Effector memory CD4-positive, alpha-beta T cell (primary cell): ENCODE measurements at regions not wholly inside any gene's neighbourhood (a gene's known extent, or its start where the extent isn't known, plus 50 kb on each side); places are given as distances from the start of the nearest gene placed in this dataset.
"Not testable (repeated sequence)": the region's sequence is repeated elsewhere in the genome, so short reads cannot be mapped to it uniquely, and the experiment has no call there.

ENCODE experiments used
- DNase-seq, 3 donors: peaks; one replicate each; pipeline ENCODE4 v3.0.0-alpha.2; 2020
- H3K27ac ChIP-seq: 2 replicates; pipeline ENCODE4 v1.7.0; 2013; ENCODE audit warnings: mild to moderate bottlenecking, low read length, moderate library complexity; ENCODE audit not compliant: insufficient read depth, poor library complexity, severe bottlenecking
- H3K27me3 ChIP-seq: replicated peaks from 2 replicates; pipeline ENCODE4 v1.7.0; 2013; ENCODE audit warnings: mild to moderate bottlenecking, low read length; ENCODE audit not compliant: insufficient read depth, control insufficient read depth, poor library complexity, severe bottlenecking
- H3K36me3 ChIP-seq: 2 replicates; pipeline ENCODE4 v1.7.0; 2013; ENCODE audit warnings: mild to moderate bottlenecking, low read length, moderate library complexity; ENCODE audit not compliant: control insufficient read depth, insufficient read depth
- H3K4me1 ChIP-seq: 2 replicates; pipeline ENCODE4 v1.7.0; 2013; ENCODE audit warnings: low read length, mild to moderate bottlenecking; ENCODE audit not compliant: control insufficient read depth, insufficient read depth, poor library complexity, severe bottlenecking
- H3K4me3 ChIP-seq: 2 replicates; pipeline ENCODE4 v1.7.0; 2013; ENCODE audit warnings: low read length, low read depth, mild to moderate bottlenecking; ENCODE audit not compliant: insufficient read depth, poor library complexity, severe bottlenecking
- H3K9me3 ChIP-seq: 2 replicates; pipeline ENCODE4 v1.7.0; 2013; ENCODE audit warnings: mild to moderate bottlenecking, low read length, moderate library complexity; ENCODE audit not compliant: control insufficient read depth

GRCh38 chr7:96915029-96915428 lies 90.3 kb upstream of the DLX6 start:
- Histone ChIP-seq H3K27me3 (no peaks in the 10 kb centered on the region), H3K27ac (no peak overlapping the region), H3K36me3 (no peaks in the 10 kb centered on the region), H3K4me1 (no peaks in the 10 kb centered on the region), H3K9me3 (no peaks in the 10 kb centered on the region), H3K4me3 (no peak overlapping the region)
- no peak for DNase-seq

DNA sequence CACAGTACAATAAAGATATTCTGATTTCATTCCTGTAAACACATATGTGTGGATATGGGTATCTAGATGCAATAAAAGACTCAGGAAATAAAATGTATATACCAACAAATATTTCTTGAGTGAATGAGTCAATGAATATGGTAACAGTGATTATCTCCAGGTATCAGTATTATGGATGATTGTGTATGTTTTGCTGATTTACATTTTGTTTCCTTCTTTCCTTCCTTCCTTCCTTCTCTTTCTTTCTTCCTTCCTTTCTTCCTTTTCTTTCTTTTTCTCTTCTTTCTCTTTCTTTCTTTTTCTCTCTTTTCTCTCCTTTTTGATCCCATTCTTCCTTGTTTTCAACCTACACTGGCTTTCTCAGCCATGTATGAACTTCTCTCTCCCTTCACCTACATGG lies 85.3 kb upstream of the DLX6 start:
- Histone ChIP-seq H3K36me3 (no peaks in the 10 kb centered on the region), H3K27me3 (no peaks in the 10 kb centered on the region), H3K27ac (no peak overlapping the region), H3K4me3 (no peak overlapping the region), H3K9me3 (no peaks in the 10 kb centered on the region), H3K4me1 (no peaks in the 10 kb centered on the region)
- no peak for DNase-seq

- H3K27ac ChIP-seq: no peak overlapping the region
- no peak for DNase-seq
- H3K9me3 ChIP-seq: no peaks in the 10 kb centered on the region
Observed at GRCh38 chr7:96920713-96921112, 84.6 kb upstream of the DLX6 start.

GRCh38 chr7:96921231-96921630 lies 84.1 kb upstream of the DLX6 start:
- Histone ChIP-seq H3K4me1 (no peaks in the 10 kb centered on the region), H3K27me3 (no peaks in the 10 kb centered on the region), H3K27ac (no peak overlapping the region), H3K9me3 (no peaks in the 10 kb centered on the region), H3K36me3 (no peaks in the 10 kb centered on the region), H3K4me3 (no peak overlapping the region)
- no peak for DNase-seq

More at GRCh38 chr7:96920713-96921112, 84.6 kb upstream of the DLX6 start:
- no peaks in the 10 kb centered on the region for H3K27me3 ChIP-seq
- H3K4me3 ChIP-seq: no peak overlapping the region
- no peaks in the 10 kb centered on the region for H3K4me1 ChIP-seq
- H3K36me3 ChIP-seq: no peaks in the 10 kb centered on the region

- DNase-seq: no peak
Observed at GRCh38 chr7:96921771-96922170, 83.6 kb upstream of the DLX6 start.

DNA sequence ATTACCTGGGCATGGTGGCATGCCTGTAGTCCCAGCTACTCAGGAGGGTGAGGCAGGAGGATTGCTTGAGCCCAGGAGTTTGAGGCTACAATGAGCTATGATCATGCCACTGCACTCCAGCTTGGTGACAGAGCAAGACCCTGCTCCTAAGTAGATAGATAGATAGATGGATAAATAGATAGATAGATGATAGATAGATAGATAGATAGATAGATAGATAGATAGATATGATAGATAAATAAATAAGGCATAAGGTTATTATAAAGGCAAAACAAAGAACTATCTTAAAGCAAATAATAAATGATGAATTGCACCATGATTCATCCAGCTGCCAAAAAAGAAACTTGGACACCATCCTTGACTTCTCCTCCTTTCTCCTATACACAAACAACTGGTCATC lies 82.0 kb upstream of the DLX6 start:
- not testable (repeated sequence) for H3K4me3 ChIP-seq, DNase-seq, H3K9me3 ChIP-seq, H3K27ac ChIP-seq, H3K27me3 ChIP-seq, H3K4me1 ChIP-seq, H3K36me3 ChIP-seq

More at GRCh38 chr7:96921771-96922170, 83.6 kb upstream of the DLX6 start:
- H3K9me3 ChIP-seq: no peaks in the 10 kb centered on the region
- H3K4me1 ChIP-seq: no peaks in the 10 kb centered on the region
- H3K36me3 ChIP-seq: no peaks in the 10 kb centered on the region
- H3K4me3 ChIP-seq: no peak overlapping the region
- H3K27me3 ChIP-seq: no peaks in the 10 kb centered on the region
- no peak overlapping the region for H3K27ac ChIP-seq

DNA sequence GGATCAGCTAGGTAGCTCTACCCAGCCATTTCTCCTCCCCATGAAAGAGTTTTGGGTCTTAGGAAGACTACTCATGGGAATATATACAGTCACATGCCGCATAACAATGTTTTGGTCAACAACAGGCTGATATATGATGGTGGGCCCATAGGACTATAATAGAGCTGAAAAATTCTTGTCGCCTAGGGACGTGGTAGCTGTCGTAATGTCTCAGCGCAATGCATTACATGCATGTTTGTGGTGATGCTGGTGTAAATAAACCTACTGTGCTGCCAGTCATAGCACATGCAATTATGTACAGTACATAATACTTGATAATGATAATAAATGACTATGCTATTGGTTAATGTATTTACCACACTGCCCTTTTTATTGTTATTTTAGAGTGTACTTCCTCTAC lies 78.2 kb upstream of the DLX6 start:
- Histone ChIP-seq H3K27ac (no peak overlapping the region), H3K4me3 (no peak overlapping the region), H3K36me3 (no peaks in the 10 kb centered on the region), H3K27me3 (no peaks in the 10 kb centered on the region), H3K4me1 (no peaks in the 10 kb centered on the region), H3K9me3 (no peaks in the 10 kb centered on the region)
- no peak for DNase-seq

DNA sequence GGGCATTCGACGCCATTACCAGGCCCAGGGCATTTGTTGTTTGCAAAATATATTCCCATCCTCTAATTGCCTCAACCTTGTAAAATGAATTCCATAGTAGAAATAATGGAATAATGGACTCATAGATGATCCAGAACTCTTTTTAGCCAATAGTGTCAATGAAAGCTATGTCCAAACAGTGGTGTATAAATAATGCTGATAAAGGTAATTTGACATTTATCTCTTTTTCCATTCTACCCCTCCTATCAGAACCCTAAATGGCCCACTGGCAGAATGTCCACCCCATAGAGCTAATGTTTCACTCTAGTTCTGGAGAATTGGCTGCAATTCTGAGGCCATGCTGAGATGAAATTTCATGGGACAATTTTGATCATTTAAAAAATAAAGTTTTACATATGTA lies 76.4 kb upstream of the DLX6 start:
- H3K27ac ChIP-seq: no peak overlapping the region
- H3K9me3 ChIP-seq: no peaks in the 10 kb centered on the region
- H3K4me1 ChIP-seq: no peaks in the 10 kb centered on the region
- DNase-seq: no peak
- H3K27me3 ChIP-seq: no peaks in the 10 kb centered on the region
- H3K36me3 ChIP-seq: no peaks in the 10 kb centered on the region
- no peak overlapping the region for H3K4me3 ChIP-seq

DNA sequence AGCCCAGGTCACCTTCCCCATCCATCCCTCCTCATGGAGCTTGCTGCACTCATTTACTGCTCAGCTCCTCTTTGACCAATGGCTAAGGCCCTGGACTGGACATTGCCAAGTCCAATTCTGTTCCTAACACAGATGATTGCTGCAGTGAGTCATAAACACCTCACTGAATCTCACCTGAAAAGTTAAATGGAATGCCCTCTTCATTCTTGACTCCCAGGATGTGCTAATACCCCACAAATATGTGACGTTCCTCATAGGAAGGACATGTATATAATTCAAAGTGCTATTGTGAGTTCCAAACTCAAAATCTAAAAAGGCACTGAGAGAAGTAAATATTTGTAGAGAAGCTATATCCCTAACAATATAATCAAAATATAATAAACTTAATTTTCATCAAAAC lies 73.5 kb upstream of the DLX6 start:
- DNase-seq: no peak
- H3K27me3 ChIP-seq: no peaks in the 10 kb centered on the region
- no peaks in the 10 kb centered on the region for H3K4me1 ChIP-seq
- H3K9me3 ChIP-seq: no peaks in the 10 kb centered on the region
- H3K27ac ChIP-seq: no peak overlapping the region
- H3K36me3 ChIP-seq: no peaks in the 10 kb centered on the region
- no peak overlapping the region for H3K4me3 ChIP-seq

DNA sequence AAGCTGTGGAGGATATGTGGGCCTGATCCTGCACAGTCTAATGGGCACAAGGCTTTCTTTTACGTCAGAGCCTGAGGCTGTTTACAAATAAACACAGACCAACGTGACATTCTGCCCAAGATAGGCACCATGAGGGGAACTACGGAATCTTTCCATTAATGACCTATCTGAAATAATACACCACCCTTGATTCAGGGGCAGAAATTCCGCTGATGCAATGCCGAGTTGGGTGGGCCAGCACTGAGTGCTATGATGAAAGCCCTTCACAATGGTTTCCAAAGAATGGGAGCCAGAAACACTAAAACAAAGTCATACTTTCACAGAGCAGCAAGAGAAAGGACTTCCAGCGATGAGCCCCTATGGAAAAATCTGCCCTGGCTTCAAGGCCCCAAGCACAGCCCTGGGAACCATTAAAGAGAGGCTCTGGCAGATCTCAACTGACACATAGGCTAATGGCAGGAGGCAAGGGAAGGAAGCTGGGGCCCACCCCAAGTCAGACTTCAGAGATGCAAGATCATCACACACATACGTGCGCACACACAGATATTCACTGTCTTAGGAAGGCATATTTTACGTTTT lies 72.2 kb upstream of the DLX6 start:
- H3K36me3 ChIP-seq: no peaks in the 10 kb centered on the region
- H3K27me3 ChIP-seq: no peaks in the 10 kb centered on the region
- H3K9me3 ChIP-seq: no peaks in the 10 kb centered on the region
- H3K27ac ChIP-seq: no peak overlapping the region
- H3K4me3 ChIP-seq: no peak overlapping the region
- no peak for DNase-seq
- no peaks in the 10 kb centered on the region for H3K4me1 ChIP-seq

DNA sequence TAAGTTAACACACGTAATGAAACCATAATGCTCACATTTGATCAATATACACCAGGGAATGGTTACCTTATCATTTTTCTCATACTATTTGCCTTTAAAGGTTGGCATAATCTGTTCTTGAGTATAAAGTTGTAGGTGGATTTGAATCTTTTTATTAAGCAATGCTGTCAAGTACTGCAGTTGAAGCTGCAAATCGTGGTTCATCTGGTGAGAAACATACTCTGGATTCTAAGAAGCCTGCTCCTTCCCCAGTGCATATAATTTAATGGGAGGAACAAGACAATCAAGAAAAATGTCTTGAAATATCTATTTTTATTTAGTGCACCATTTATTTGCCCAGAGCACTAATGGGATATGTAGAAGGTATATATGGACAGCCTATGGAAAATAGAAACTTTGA lies 68.7 kb upstream of the DLX6 start:
- Histone ChIP-seq H3K27me3 (no peaks in the 10 kb centered on the region), H3K4me3 (no peak overlapping the region), H3K4me1 (no peaks in the 10 kb centered on the region), H3K9me3 (no peaks in the 10 kb centered on the region), H3K27ac (no peak overlapping the region), H3K36me3 (no peaks in the 10 kb centered on the region)
- DNase-seq: no peak
